Stomach (tissue), 4 donors: ENCODE measurements at regions not wholly inside any gene's neighbourhood (a gene's known extent, or its start where the extent isn't known, plus 50 kb on each side); places are given as distances from the start of the nearest gene placed in this dataset.

Experiments used
- CTCF ChIP-seq, 7 experiments: fragments of 450-650 bp in 4 of 7; fragments of 200-600 bp in 3 of 7; sonication (generic) in 3 of 7; IDR thresholded peaks; one replicate each; pipeline ENCODE4 v1.5.1; 2016 to 2019; ENCODE audit warnings: antibody characterized with exemption in 7 of 7, control low read depth in 2 of 7, mild to moderate bottlenecking in 1 of 7
- EP300 ChIP-seq: sonication (generic); formaldehyde crosslinking; IDR thresholded peaks from one replicate; pipeline ENCODE4 v1.6.1; 2017; ENCODE audit warnings: antibody characterized with exemption
- POLR2A ChIP-seq, 4 donors: fragments of 450-650 bp; IDR thresholded peaks; one replicate each; pipeline ENCODE4 v1.6.1; 2016; ENCODE audit warnings: antibody characterized with exemption in 4 of 4, control low read depth in 2 of 4, mild to moderate bottlenecking in 1 of 4, moderate library complexity in 1 of 4

DNA sequence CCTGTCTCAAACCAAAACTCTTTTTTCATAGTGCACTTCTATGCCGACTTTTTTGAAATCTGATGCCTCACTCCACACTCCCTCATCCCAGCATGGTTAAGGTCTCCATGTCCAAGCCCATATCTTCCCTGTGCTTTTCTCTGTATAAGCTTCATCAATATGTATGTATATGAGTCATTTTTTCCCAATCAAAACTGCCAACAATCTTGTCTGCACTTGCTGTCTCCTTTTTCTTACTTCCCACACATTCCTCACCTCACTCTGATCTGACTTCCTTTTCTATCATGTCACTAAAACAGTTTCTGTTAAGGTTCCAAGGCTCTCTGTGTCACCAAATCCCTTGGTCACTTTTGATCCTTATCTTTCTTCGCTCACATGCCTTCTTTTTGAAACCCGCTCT lies 88.2 kb upstream of the GPR50 start:
- no peak for TF ChIP-seq EP300
- TF ChIP-seq CTCF (IDR thresholded peaks at IDR 0.05), result no peak
- TF ChIP-seq POLR2A (IDR thresholded peaks at IDR 0.05), result no peak
